Activated CD8-positive, alpha-beta T cell treated with anti-CD3 and anti-CD28 coated beads for 36 hours (primary cell): ENCODE measurements at regions not wholly inside any gene's neighbourhood (a gene's known extent, or its start where the extent isn't known, plus 50 kb on each side); places are given as distances from the start of the nearest gene placed in this dataset.

ENCODE experiments used
- ATAC-seq: fragments of 200-7000 bp; cut with Tn5 transposase; one replicate; pipeline ENCODE4 v1.10.0; 2021; ENCODE audit warnings: mild to moderate bottlenecking, moderate library complexity
- CTCF ChIA-PET: fragments of 350-600 bp; sonication (Branson Sonifier 250); formaldehyde crosslinking; loops from one replicate; lab custom pipeline; 2021; ENCODE audit warnings: antibody characterized with exemption; lab: Charles Lee
- POLR2A ChIA-PET: fragments of 350-600 bp; sonication (Branson Sonifier 250); formaldehyde crosslinking; loops from one replicate; lab custom pipeline; 2021; ENCODE audit warnings: antibody characterized with exemption; lab: Charles Lee
- DNase-seq: peaks from one replicate; pipeline ENCODE4 v3.0.0-alpha.2; 2020
- H3K27ac Mint-ChIP-seq: one replicate; pipeline ENCODE4 v1.8.0; 2021; ENCODE audit warnings: mild to moderate bottlenecking, mixed read lengths
- H3K27me3 Mint-ChIP-seq: one replicate; pipeline ENCODE4 v1.8.0; 2021; ENCODE audit warnings: mixed read lengths
- H3K36me3 Mint-ChIP-seq: one replicate; pipeline ENCODE4 v1.8.0; 2021; ENCODE audit warnings: low read depth, mixed read lengths
- H3K4me1 Mint-ChIP-seq: one replicate; pipeline ENCODE4 v1.8.0; 2021; ENCODE audit warnings: low read depth, mixed read lengths
- H3K4me3 Mint-ChIP-seq: one replicate; pipeline ENCODE4 v1.8.0; 2021; ENCODE audit warnings: mild to moderate bottlenecking, moderate library complexity, mixed read lengths
- H3K9me3 Mint-ChIP-seq: one replicate; pipeline ENCODE4 v1.8.0; 2021; ENCODE audit warnings: mixed read lengths
- intact Hi-C: fragments of 100-400 bp; cut with micrococcal nuclease; formaldehyde crosslinking; loops from one replicate; pipeline ENCODE4 v1.10.0; 2022
- TF ChIP-seq, protein P1 (sequence below): fragments of 200-600 bp; IDR thresholded peaks from one replicate; pipeline ENCODE4 v1.8.0; 2022; ENCODE audit warnings: antibody characterized with exemption, mild to moderate bottlenecking

DNA sequence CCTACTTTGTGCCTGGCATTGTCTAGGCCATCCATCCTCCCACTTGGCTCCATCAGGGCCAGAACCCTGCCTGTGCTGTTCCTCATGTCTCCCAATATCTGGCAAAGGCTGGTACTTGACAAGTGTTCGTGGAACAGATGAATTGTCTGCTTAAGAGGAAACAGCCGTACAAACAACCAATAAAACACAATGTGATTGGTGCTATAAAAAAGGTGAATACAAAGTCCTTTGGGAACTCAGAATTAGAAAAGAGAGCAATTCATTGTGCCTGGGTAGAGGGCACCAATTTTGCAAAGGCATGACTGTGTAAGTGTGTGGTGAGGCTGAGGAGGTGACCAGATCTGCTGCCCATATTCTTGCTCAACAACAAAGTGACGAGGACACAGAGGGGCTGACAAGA lies 164.5 kb upstream of the PPP2R3A start:
- Mint-ChIP-seq H3K4me3 (no peak overlapping the region), H3K27me3 (no peaks in the 10 kb centered on the region), H3K9me3 (no peaks in the 10 kb centered on the region), H3K4me1 (no peaks in the 10 kb centered on the region), H3K27ac (no peak overlapping the region), H3K36me3 (no peaks in the 10 kb centered on the region)
- intact Hi-C loops = no loop called here
- ATAC-seq (no peak), DNase-seq (no peak)
- ChIA-PET POLR2A (interaction anchor here (0.6 kb wide), 1 partner anchor 8 kb away, joined by 3 read pairs; no protein-coding TSS in a partner anchor), CTCF (no interaction called here)
- TF ChIP-seq, protein P1, sequence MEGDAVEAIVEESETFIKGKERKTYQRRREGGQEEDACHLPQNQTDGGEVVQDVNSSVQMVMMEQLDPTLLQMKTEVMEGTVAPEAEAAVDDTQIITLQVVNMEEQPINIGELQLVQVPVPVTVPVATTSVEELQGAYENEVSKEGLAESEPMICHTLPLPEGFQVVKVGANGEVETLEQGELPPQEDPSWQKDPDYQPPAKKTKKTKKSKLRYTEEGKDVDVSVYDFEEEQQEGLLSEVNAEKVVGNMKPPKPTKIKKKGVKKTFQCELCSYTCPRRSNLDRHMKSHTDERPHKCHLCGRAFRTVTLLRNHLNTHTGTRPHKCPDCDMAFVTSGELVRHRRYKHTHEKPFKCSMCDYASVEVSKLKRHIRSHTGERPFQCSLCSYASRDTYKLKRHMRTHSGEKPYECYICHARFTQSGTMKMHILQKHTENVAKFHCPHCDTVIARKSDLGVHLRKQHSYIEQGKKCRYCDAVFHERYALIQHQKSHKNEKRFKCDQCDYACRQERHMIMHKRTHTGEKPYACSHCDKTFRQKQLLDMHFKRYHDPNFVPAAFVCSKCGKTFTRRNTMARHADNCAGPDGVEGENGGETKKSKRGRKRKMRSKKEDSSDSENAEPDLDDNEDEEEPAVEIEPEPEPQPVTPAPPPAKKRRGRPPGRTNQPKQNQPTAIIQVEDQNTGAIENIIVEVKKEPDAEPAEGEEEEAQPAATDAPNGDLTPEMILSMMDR = no peak

DNA sequence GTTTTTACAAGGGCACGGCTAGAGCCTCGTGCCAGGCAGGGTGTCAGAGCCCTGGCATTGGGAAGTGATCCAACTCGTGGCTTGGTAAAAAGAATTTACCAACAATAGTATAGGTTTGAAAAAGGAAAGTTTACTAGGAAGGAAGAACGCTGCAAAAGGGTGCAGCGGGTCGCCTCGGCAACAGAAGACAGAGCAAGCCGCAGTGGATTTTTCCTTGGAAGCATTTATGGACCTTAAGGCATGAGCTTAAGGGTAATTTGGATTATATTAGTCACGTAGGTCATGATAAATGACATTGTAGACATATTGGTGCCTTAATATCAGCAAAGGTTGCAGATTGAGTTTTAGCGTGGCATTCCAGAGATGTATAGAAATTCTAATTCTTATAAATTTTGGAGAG lies 163.4 kb upstream of the PPP2R3A start:
- TF ChIP-seq, protein P1 = no peak
- no peak for DNase-seq
- no peak overlapping the region for H3K4me3 Mint-ChIP-seq
- intact Hi-C loops = no loop called here
- no peaks in the 10 kb centered on the region for H3K27me3 Mint-ChIP-seq
- ChIA-PET CTCF (no interaction called here), POLR2A (no interaction called here)
- H3K27ac Mint-ChIP-seq = no peak overlapping the region
- no peaks in the 10 kb centered on the region for H3K9me3 Mint-ChIP-seq
- H3K36me3 Mint-ChIP-seq = no peaks in the 10 kb centered on the region
- no peak for ATAC-seq
- H3K4me1 Mint-ChIP-seq = no peaks in the 10 kb centered on the region

DNA sequence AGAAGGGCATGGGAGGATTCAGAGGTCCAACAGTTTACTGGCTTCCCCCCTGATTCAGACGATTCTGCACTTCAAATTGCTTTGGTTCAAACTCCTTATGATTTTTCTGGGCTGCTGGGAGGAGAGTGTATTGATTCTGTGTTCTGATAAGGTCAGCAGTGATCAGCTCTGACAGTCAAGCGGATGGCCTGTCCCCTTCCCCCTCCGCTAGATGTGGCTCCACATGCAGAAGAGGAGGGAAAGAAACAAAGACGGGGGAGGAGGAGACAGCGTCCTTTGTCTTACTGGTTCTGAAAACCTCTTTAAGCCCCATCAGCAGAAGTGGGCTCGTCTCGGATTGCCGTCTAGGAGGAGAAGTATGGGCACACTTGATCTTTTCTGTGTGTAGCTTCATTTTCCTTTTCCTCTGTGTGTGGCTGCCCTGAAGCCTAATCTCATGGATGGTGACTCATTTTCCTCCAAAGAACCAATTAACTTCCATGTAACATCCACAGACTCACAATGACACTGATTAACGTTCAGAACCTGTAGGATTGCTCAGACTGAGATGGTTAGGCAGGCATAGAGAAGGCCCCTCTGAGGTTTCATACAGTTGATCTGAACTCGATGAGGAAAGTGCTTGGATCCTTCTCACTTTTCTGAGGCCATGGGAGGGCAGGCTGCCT lies 162.4 kb upstream of the PPP2R3A start:
- CTCF ChIA-PET = no interaction called here
- POLR2A ChIA-PET = no interaction called here
- Mint-ChIP-seq H3K27me3 (no peaks in the 10 kb centered on the region), H3K4me1 (no peaks in the 10 kb centered on the region), H3K9me3 (no peaks in the 10 kb centered on the region), H3K36me3 (no peaks in the 10 kb centered on the region), H3K27ac (no peak overlapping the region), H3K4me3 (no peak overlapping the region)
- DNase-seq = no peak
- ATAC-seq = no peak
- intact Hi-C loops = no loop called here
- TF ChIP-seq, protein P1 = no peak

DNA sequence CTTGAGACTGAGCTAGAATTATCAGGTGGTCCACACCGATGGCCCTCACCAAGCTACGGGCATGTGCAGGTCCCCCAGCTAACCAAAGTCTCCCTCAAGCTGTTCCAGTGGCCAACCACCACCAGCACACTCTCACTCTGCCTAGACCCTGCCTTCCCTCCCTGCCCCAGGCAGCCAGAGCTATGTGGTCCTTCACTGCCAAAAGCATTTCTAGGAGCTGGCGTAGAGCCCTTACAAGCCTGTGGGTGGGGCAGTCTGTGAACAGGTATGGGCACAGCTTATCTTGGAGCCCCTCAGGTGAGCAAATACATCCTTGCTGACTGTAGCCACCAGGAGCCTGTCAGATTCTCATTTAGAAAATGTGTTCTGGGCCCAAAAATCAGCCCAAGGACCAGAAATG lies 159.8 kb upstream of the PPP2R3A start:
- Mint-ChIP-seq H3K36me3 (no peaks in the 10 kb centered on the region), H3K27ac (no peak overlapping the region), H3K27me3 (no peaks in the 10 kb centered on the region), H3K4me1 (no peaks in the 10 kb centered on the region), H3K9me3 (no peaks in the 10 kb centered on the region), H3K4me3 (no peak overlapping the region)
- POLR2A ChIA-PET = no interaction called here
- CTCF ChIA-PET = no interaction called here
- DNase-seq (no peak), ATAC-seq (no peak)
- intact Hi-C loops = no loop called here
- TF ChIP-seq, protein P1 = no peak

DNA sequence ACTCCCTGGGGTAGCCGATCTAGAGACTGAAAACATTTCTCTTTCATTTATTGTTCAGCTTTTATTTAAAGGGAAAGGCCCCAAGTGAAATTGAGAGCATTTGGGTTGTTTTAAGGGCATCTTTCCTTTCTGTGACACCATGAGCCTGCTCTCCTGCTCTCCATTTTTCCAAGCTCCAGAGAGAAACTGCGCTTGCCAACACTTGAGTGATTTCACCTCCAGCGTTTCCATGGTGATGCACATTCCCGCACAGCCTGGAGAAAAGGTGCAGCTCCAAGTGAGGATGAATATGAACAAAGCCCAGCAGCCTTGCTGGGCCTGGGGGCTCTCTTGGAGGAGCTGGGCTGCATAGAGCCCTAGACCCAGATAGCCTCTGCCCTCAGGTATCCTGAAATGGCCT lies 159.2 kb upstream of the PPP2R3A start:
- no peaks in the 10 kb centered on the region for H3K4me1 Mint-ChIP-seq
- CTCF ChIA-PET = no interaction called here
- no peaks in the 10 kb centered on the region for H3K27me3 Mint-ChIP-seq
- no peak for ATAC-seq
- no peak overlapping the region for H3K4me3 Mint-ChIP-seq
- H3K27ac Mint-ChIP-seq = no peak overlapping the region
- POLR2A ChIA-PET = no interaction called here
- TF ChIP-seq, protein P1 = no peak
- H3K36me3 Mint-ChIP-seq = no peaks in the 10 kb centered on the region
- no peaks in the 10 kb centered on the region for H3K9me3 Mint-ChIP-seq
- DNase-seq = no peak
- intact Hi-C loops = no loop called here
